C4-2B (cell line): ENCODE measurements at regions not wholly inside any gene's neighbourhood (a gene's known extent, or its start where the extent isn't known, plus 50 kb on each side); places are given as distances from the start of the nearest gene placed in this dataset.
A peak's percentile ranks its signal among the peaks of the same experiment; 100 is the strongest.

Experiments
- H3K27ac ChIP-seq: fragments of 450-650 bp; 2 replicates; pipeline ENCODE4 v1.5.1; 2017
- ZFX ChIP-seq: fragments of 450-650 bp; IDR thresholded peaks from 2 replicates; pipeline ENCODE4 v1.6.1; 2017
- TF ChIP-seq, protein P1 (sequence below): fragments of 450-650 bp; conservative IDR thresholded peaks from 2 replicates; pipeline ENCODE4 v1.5.1; 2017; ENCODE audit warnings: mild to moderate bottlenecking

- H3K27ac ChIP-seq: no peak overlapping the region
- TF ChIP-seq ZFX: no peak
- TF ChIP-seq, protein P1, sequence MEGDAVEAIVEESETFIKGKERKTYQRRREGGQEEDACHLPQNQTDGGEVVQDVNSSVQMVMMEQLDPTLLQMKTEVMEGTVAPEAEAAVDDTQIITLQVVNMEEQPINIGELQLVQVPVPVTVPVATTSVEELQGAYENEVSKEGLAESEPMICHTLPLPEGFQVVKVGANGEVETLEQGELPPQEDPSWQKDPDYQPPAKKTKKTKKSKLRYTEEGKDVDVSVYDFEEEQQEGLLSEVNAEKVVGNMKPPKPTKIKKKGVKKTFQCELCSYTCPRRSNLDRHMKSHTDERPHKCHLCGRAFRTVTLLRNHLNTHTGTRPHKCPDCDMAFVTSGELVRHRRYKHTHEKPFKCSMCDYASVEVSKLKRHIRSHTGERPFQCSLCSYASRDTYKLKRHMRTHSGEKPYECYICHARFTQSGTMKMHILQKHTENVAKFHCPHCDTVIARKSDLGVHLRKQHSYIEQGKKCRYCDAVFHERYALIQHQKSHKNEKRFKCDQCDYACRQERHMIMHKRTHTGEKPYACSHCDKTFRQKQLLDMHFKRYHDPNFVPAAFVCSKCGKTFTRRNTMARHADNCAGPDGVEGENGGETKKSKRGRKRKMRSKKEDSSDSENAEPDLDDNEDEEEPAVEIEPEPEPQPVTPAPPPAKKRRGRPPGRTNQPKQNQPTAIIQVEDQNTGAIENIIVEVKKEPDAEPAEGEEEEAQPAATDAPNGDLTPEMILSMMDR: no peak
Measured at GRCh38 chr10:78642269-78642816, 426.4 kb upstream of the ZMIZ1 start.

DNA sequence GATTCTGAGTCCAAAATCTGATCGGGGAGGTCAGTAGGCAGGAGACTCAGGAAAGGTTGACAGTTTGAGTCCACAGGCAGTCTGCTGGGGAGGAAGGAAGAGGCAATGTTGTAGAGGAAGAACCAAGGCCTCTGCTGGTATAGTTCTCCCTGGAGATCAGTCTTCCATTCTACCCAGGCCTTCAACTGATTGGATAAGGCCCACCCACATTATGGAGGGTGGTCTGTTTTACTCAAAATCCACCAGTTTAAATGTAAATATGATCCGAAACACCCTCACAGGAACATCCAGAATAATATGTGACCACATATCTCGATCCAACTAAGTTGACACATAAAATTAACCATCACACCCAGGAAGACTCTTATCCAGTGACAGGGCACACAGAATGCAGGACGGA lies 425.3 kb upstream of the ZMIZ1 start:
- no peak overlapping the region for H3K27ac ChIP-seq
- TF ChIP-seq ZFX: no peak

DNA sequence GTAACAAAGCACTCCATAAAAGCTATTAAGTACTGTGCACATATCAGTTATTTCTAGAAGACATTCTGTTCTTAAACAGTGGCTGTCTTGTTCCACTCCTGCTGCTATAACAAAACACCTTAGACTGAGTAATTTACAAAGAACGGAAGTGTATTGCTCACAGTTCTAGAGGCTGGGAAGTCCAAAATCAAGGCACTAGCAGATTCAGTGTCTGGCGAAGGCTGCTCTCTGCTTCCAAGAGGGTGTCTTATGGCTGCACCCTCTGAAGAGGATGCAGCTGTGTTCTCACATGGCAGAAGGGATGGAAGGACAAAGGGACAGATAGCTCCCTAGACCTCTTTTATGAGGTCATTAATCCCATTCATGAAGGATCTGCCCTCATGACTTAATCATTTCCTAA lies 424.2 kb upstream of the ZMIZ1 start:
- no peak overlapping the region for H3K27ac ChIP-seq
- TF ChIP-seq, protein P1: no peak
- TF ChIP-seq ZFX: no peak

DNA sequence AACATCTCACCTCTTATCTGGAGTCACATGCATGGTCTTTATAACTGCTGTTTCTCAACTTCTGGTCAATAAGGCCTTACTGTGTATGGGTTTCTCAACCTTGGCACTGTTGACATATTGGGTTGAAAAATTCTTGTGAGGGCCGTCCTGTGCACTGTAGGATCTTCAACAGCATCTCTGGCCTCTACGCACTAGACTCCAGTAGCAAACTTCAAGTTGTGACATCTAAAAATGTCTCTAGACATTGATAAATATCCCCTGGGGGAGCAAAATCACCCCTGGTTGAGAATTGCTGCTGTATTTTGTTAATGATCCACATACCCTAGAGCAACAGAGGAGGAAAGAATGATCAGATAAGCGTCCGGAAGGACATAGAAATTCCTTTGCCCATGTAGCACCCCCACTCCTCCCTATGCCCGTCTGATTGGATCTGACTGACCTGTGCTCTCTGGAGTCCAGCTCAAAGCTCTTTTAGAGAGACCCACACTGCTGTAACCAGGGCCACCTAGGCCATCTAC lies 423.5 kb upstream of the ZMIZ1 start:
- H3K27ac ChIP-seq: peak overlapping the region; percentile 2; the same call in 1 of the 2 replicates
- TF ChIP-seq, protein P1: no peak
- no peak for TF ChIP-seq ZFX

GRCh38 chr10:78645975-78646374 lies 422.8 kb upstream of the ZMIZ1 start:
- peak overlapping the region; percentile 42; the same call in 1 of the 2 replicates for H3K27ac ChIP-seq
- no peak for TF ChIP-seq ZFX
- TF ChIP-seq, protein P1: no peak

DNA sequence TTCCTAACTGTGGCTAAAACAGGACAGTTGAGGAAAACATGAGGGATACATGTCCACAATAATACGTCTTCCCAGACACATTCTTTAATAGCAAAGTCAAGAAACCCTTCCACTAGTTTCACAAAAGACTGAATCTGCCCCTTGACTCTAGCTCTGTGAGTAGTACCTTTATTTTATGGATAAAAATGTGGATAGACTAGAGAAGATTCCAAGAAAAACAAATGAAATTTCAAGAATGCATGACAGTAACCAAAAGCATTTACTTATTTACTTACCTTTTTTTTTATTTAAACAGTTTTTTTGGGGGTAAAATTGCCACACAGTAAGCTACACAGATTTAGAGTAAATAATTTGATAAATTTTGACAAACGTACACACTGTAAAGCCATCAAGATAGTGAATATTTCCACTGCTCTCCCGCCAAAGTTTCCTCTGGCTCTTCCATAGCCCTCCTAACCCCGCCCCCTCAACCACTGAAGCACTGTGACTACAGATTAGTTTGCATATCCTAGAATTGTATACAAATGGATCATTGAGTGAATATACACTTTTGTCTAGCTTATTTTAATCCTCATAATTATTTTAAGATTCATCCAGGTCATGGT lies 420.4 kb upstream of the ZMIZ1 start:
- peak overlapping the region; percentile 42 for H3K27ac ChIP-seq
- TF ChIP-seq, protein P1: no peak
- TF ChIP-seq ZFX: no peak

GRCh38 chr10:78649429-78649828 lies 419.3 kb upstream of the ZMIZ1 start:
- TF ChIP-seq ZFX: no peak
- TF ChIP-seq, protein P1: no peak
- peak overlapping the region; percentile 70; the same call in 1 of the 2 replicates for H3K27ac ChIP-seq

- TF ChIP-seq, protein P1: no peak
- no peak for TF ChIP-seq ZFX
Measured at GRCh38 chr10:78650122-78650521, 418.6 kb upstream of the ZMIZ1 start.

More at GRCh38 chr10:78650122-78650521, 418.6 kb upstream of the ZMIZ1 start:
- peak overlapping the region; percentile 70; the same call in 1 of the 2 replicates for H3K27ac ChIP-seq
